SU-DHL-6 (cell line): ENCODE measurements at regions not wholly inside any gene's neighbourhood (a gene's known extent, or its start where the extent isn't known, plus 50 kb on each side); places are given as distances from the start of the nearest gene placed in this dataset.

ENCODE experiments used
- H2AFZ ChIP-seq: fragments of 200-600 bp; sonication (generic); 2 replicates; pipeline ENCODE4 v1.6.1; 2014; ENCODE audit warnings: low read depth, mild to moderate bottlenecking, moderate library complexity, mixed read lengths, antibody characterized with exemption, low read length; ENCODE audit not compliant: severe bottlenecking
- H3F3A ChIP-seq: fragments of 200-600 bp; shearing (Covaris generic); 2 replicates; pipeline ENCODE4 v1.6.0; 2016; ENCODE audit warnings: antibody characterized with exemption, mild to moderate bottlenecking; ENCODE audit not compliant: insufficient read depth
- H3K27ac ChIP-seq: fragments of 200-600 bp; sonication (generic); 2 replicates; pipeline ENCODE4 v1.5.1; 2016; ENCODE audit warnings: low read depth, mild to moderate bottlenecking, low read length, moderate library complexity, mixed read lengths
- H3K27me3 ChIP-seq: fragments of 200-600 bp; sonication (generic), shearing (Covaris generic); 2 replicates; pipeline ENCODE4 v1.6.0; 2014; ENCODE audit warnings: mild to moderate bottlenecking, low read length
- H3K36me3 ChIP-seq: fragments of 200-600 bp; sonication (generic); 2 replicates; pipeline ENCODE4 v1.6.1; 2014; ENCODE audit warnings: mild to moderate bottlenecking, low read length, mixed read lengths
- H3K4me2 ChIP-seq: fragments of 300-600, 200-600 bp; shearing (Covaris generic), sonication (generic); 2 replicates; pipeline ENCODE4 v1.6.0; 2014; ENCODE audit warnings: low read length, low read depth, mild to moderate bottlenecking; ENCODE audit not compliant: poor library complexity, severe bottlenecking
- H3K4me3 ChIP-seq: fragments of 200-600 bp; sonication (generic); 2 replicates; pipeline ENCODE4 v1.5.1; 2014; ENCODE audit warnings: antibody characterized with exemption, low read length, mild to moderate bottlenecking, mixed read lengths; ENCODE audit not compliant: insufficient read depth, poor library complexity, severe bottlenecking
- H3K79me2 ChIP-seq: fragments of 200-600 bp; sonication (generic); 2 replicates; pipeline ENCODE4 v1.6.1; 2014; ENCODE audit warnings: mild to moderate bottlenecking, low read length, moderate library complexity; ENCODE audit not compliant: insufficient read depth
- H3K9ac ChIP-seq: fragments of 200-600 bp; sonication (generic); 2 replicates; pipeline ENCODE4 v1.7.0; 2014; ENCODE audit warnings: mild to moderate bottlenecking, low read length
- H3K9me2 ChIP-seq: fragments of 200-600 bp; sonication (generic); replicated peaks from 2 replicates; pipeline ENCODE4 v1.6.1; 2014; ENCODE audit warnings: low read length; ENCODE audit not compliant: insufficient read depth
- H3K9me3 ChIP-seq: fragments of 200-600 bp; sonication (generic); 2 replicates; pipeline ENCODE4 v1.6.1; 2014; ENCODE audit warnings: low read length, mixed read lengths; ENCODE audit not compliant: insufficient read depth
- H4K20me1 ChIP-seq: fragments of 200-600 bp; sonication (generic); 2 replicates; pipeline ENCODE4 v1.6.1; 2014; ENCODE audit warnings: low read depth, mild to moderate bottlenecking, antibody characterized with exemption, low read length, moderate library complexity, mixed read lengths
- CTCF ChIP-seq: fragments of 200-600 bp; sonication (generic); IDR thresholded peaks from one replicate; pipeline ENCODE4 v1.5.1; 2017; ENCODE audit warnings: antibody characterized with exemption, mild to moderate bottlenecking, low read length, moderate library complexity; ENCODE audit not compliant: insufficient read depth, poor library complexity, severe bottlenecking
- EZH2phosphoT487 ChIP-seq: fragments of 200-600 bp; sonication (generic), shearing (Covaris generic); conservative IDR thresholded peaks from 2 replicates; pipeline ENCODE4 v1.6.1; 2018; ENCODE audit warnings: mild to moderate bottlenecking, antibody characterized with exemption, low read length, moderate library complexity, mixed read lengths

- no peaks in the 10 kb centered on the region for H3K79me2 ChIP-seq
- no peaks in the 10 kb centered on the region for H3K9me2 ChIP-seq
- H3K27ac ChIP-seq, result no peak overlapping the region
- no peak for TF ChIP-seq CTCF
- H3K9me3 ChIP-seq, result no peaks in the 10 kb centered on the region
- H3F3A ChIP-seq, result no peaks in the 10 kb centered on the region
- H3K9ac ChIP-seq, result no peak overlapping the region
- no peak overlapping the region for H3K4me2 ChIP-seq
- H3K27me3 ChIP-seq, result no peaks in the 10 kb centered on the region
- H4K20me1 ChIP-seq, result no peaks in the 10 kb centered on the region
- H3K36me3 ChIP-seq, result no peaks in the 10 kb centered on the region
- no peak overlapping the region for H2AFZ ChIP-seq
- H3K4me3 ChIP-seq, result no peak overlapping the region
Observed at GRCh38 chr11:134760957-134761356, 348.9 kb upstream of the B3GAT1 start.

DNA sequence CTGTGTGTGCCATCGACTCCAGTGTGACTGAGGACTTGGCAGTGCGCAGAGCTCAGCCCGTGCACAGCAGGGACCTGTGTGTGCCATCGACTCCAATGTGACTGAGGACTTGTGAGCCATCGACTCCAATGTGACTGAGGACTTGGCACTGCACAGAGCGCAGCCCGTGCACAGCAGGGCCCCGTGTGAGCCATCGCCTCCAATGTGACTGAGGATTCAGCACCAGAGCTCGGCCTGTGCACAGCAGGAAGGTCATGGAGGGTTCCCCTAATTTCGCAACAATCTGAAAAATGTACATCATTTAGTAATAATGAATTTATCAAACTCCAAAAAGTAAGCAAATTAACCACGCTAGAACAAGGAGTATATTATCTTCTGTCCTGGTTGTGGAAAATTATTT, 348.3 kb upstream of the B3GAT1 start:
- Histone ChIP-seq H3F3A (no peaks in the 10 kb centered on the region), H3K4me3 (no peak overlapping the region), H3K27me3 (no peaks in the 10 kb centered on the region), H3K9me3 (no peaks in the 10 kb centered on the region), H3K79me2 (no peaks in the 10 kb centered on the region), H3K27ac (no peak overlapping the region), H2AFZ (no peak overlapping the region), H3K36me3 (no peaks in the 10 kb centered on the region), H3K4me2 (no peak overlapping the region), H4K20me1 (no peaks in the 10 kb centered on the region), H3K9me2 (no peaks in the 10 kb centered on the region), H3K9ac (no peak overlapping the region)
- no peak for TF ChIP-seq CTCF
- no peak for TF ChIP-seq EZH2phosphoT487

GRCh38 chr11:134759855-134760254, 347.8 kb upstream of the B3GAT1 start:
- Histone ChIP-seq H3K4me3 (no peak overlapping the region), H3K4me2 (no peak overlapping the region), H2AFZ (no peak overlapping the region), H3K27me3 (no peaks in the 10 kb centered on the region), H3K9ac (no peak overlapping the region), H3K9me3 (no peaks in the 10 kb centered on the region), H3K36me3 (no peaks in the 10 kb centered on the region), H3K27ac (no peak overlapping the region), H4K20me1 (no peaks in the 10 kb centered on the region), H3K79me2 (no peaks in the 10 kb centered on the region), H3F3A (no peaks in the 10 kb centered on the region), H3K9me2 (no peaks in the 10 kb centered on the region)
- TF ChIP-seq CTCF (no peak), EZH2phosphoT487 (no peak)

- Histone ChIP-seq H3K79me2 (no peaks in the 10 kb centered on the region), H3K9ac (no peak overlapping the region), H3K36me3 (no peaks in the 10 kb centered on the region), H2AFZ (no peak overlapping the region), H4K20me1 (no peaks in the 10 kb centered on the region), H3K27me3 (no peaks in the 10 kb centered on the region), H3K4me2 (no peak overlapping the region), H3K27ac (no peak overlapping the region), H3K9me2 (no peaks in the 10 kb centered on the region), H3K4me3 (no peak overlapping the region), H3K9me3 (no peaks in the 10 kb centered on the region), H3F3A (no peaks in the 10 kb centered on the region)
- TF ChIP-seq EZH2phosphoT487 (no peak), CTCF (no peak)
Observed at GRCh38 chr11:134759274-134759673, 347.2 kb upstream of the B3GAT1 start.
